Liver (tissue), 3 donors: ENCODE measurements at regions not wholly inside any gene's neighbourhood (a gene's known extent, or its start where the extent isn't known, plus 50 kb on each side); places are given as distances from the start of the nearest gene placed in this dataset.

Source experiments
- CTCF ChIP-seq: fragments of 150-350 bp; IDR thresholded peaks from 2 replicates; pipeline ENCODE4 v1.5.1; 2017; ENCODE audit warnings: improper control_type of control experiment, low read depth, low read length; ENCODE audit not compliant: missing input control
- EGR1 ChIP-seq, 2 donors: IDR thresholded peaks; 2 replicates each; pipeline ENCODE4 v1.6.1; 2016 to 2018; ENCODE audit warnings: antibody characterized with exemption in 2 of 2, low read depth in 2 of 2
- GABPA ChIP-seq, 2 donors: IDR thresholded peaks in 1 of 2; conservative IDR thresholded peaks in 1 of 2; 2 replicates each; pipeline ENCODE4 v1.6.1; 2016; ENCODE audit warnings: antibody characterized with exemption in 2 of 2, mild to moderate bottlenecking in 1 of 2, moderate library complexity in 1 of 2
- RAD21 ChIP-seq, 2 donors: IDR thresholded peaks; 2 replicates each; pipeline ENCODE4 v1.6.1; 2016; ENCODE audit warnings: antibody characterized with exemption in 2 of 2, mild to moderate bottlenecking in 2 of 2
- SP1 ChIP-seq: IDR thresholded peaks from 2 replicates; pipeline ENCODE4 v1.6.1; 2018; ENCODE audit warnings: antibody characterized with exemption, mild to moderate bottlenecking
- TAF1 ChIP-seq: conservative IDR thresholded peaks from 2 replicates; pipeline ENCODE4 v1.6.1; 2016; ENCODE audit warnings: antibody characterized with exemption, mild to moderate bottlenecking
- TF ChIP-seq, protein P1 (sequence below): IDR thresholded peaks from 2 replicates; pipeline ENCODE4 v1.6.1; 2016; ENCODE audit warnings: antibody characterized with exemption
- TF ChIP-seq, protein P2 (sequence below): IDR thresholded peaks from 2 replicates; pipeline ENCODE4 v1.6.1; 2016; ENCODE audit warnings: antibody characterized with exemption, mild to moderate bottlenecking
- TF ChIP-seq, protein P3 (sequence below): IDR thresholded peaks from 2 replicates; pipeline ENCODE4 v1.6.1; 2016; ENCODE audit warnings: antibody characterized with exemption
- donor health status: healthy.
- donor health status: healthy.

- TF ChIP-seq RAD21 (IDR thresholded peaks at IDR 0.05) (no peak), CTCF (no peak), SP1 (no peak), EGR1 (IDR thresholded peaks at IDR 0.05; ENCODE audit: low read depth in 2 of 2) (no peak), GABPA (IDR thresholded peaks at IDR 0.05 in 1 of 2, conservative IDR thresholded peaks at IDR 0.05 in 1 of 2) (no peak), TAF1 (no peak)
- TF ChIP-seq, protein P1, sequence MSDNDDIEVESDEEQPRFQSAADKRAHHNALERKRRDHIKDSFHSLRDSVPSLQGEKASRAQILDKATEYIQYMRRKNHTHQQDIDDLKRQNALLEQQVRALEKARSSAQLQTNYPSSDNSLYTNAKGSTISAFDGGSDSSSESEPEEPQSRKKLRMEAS = no peak
- TF ChIP-seq, protein P2, sequence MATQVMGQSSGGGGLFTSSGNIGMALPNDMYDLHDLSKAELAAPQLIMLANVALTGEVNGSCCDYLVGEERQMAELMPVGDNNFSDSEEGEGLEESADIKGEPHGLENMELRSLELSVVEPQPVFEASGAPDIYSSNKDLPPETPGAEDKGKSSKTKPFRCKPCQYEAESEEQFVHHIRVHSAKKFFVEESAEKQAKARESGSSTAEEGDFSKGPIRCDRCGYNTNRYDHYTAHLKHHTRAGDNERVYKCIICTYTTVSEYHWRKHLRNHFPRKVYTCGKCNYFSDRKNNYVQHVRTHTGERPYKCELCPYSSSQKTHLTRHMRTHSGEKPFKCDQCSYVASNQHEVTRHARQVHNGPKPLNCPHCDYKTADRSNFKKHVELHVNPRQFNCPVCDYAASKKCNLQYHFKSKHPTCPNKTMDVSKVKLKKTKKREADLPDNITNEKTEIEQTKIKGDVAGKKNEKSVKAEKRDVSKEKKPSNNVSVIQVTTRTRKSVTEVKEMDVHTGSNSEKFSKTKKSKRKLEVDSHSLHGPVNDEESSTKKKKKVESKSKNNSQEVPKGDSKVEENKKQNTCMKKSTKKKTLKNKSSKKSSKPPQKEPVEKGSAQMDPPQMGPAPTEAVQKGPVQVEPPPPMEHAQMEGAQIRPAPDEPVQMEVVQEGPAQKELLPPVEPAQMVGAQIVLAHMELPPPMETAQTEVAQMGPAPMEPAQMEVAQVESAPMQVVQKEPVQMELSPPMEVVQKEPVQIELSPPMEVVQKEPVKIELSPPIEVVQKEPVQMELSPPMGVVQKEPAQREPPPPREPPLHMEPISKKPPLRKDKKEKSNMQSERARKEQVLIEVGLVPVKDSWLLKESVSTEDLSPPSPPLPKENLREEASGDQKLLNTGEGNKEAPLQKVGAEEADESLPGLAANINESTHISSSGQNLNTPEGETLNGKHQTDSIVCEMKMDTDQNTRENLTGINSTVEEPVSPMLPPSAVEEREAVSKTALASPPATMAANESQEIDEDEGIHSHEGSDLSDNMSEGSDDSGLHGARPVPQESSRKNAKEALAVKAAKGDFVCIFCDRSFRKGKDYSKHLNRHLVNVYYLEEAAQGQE = no peak
- TF ChIP-seq, protein P3, sequence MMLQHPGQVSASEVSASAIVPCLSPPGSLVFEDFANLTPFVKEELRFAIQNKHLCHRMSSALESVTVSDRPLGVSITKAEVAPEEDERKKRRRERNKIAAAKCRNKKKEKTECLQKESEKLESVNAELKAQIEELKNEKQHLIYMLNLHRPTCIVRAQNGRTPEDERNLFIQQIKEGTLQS = no peak
These were observed 239.1 kb downstream of the ASMT start for GRCh38 chrX:1853916-1854315.
